HG03457 (cell line): ENCODE measurements at regions not wholly inside any gene's neighbourhood (a gene's known extent, or its start where the extent isn't known, plus 50 kb on each side); places are given as distances from the start of the nearest gene placed in this dataset.

Experiments
- ATAC-seq: cut with Tn5 transposase; IDR thresholded peaks from one replicate; pipeline ENCODE4 v1.9.1; 2021; ENCODE audit warnings: moderate number of reproducible peaks; ENCODE audit not compliant: unreplicated experiment

DNA sequence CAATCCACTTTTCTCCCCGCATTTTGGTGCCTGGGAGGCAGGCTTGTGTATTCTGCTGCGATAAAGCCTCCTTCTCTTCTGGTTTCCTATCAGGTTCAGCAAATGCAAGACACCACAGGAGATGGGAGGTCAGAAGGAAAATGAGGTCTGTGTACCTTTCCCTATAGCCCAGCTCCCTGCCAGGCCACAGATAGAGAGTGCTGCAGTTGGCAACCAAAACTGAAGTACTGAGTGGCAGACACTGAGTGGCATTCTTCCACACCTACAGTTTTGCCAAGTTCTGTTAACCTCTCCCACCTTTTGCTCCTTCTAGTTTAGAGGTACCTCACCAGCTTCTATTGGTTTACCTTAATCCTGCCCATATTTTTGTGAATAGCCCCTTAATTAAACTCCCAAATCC is 948.4 kb downstream of the SORCS1 start:
- no peak for ATAC-seq

DNA sequence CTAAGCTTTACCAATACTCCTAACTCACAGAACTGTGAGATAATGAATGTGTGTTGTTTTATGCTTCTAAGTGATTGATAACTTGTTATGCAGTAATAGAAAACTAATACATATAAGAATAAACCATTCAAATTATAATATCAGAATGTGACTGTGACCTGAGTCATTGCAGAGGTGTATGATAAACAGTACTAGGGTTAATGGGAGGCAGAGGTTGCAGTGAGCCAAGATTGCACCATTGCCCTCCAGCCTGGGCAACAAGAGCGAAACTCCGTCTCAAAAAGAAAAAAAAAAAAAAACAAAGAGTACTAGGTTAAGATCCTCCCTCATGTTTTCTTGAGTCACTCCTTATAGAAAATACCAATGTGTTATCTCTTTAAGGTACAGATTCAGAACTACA is 950.3 kb downstream of the SORCS1 start:
- ATAC-seq = no peak

- no peak for ATAC-seq
Measured at GRCh38 chr10:106213493-106213892, 951.0 kb downstream of the SORCS1 start.

DNA sequence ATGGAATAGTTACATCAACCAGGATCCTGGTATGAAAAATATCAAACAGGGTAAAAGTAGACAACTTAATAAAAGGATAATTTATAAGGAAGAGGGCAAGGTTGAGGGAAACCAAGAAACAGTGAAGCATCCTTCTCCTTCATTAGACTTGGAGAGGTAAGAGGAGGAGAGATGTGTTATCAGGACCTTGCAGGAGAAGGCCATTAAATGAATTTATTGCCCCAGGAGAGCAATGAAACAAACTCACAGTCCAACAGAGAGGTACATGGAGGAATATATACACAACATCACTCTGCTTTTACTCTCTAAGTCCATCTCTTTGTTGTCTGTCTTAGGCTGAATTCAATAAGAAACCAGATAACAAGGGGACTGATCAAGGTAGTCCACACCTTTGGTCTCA is 966.2 kb downstream of the SORCS1 start:
- no peak for ATAC-seq

DNA sequence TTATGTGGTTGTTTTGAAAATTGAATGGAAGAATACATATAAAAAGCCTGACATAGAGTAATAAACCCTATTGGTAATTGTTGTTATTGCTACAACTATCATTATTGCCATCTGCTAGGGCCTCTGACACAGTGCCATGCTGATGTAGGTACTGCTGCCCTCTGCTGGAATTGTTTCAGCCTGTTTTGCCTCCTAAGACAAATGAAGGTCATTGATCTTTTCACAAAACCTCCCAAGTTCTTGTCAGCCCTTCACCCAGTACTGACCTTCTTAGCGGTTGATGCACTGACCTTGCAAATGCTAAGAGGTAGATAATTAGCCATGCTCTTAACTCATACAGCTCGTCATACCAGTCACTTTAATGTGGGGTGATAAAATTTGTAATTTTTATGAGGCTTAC is 975.2 kb downstream of the SORCS1 start:
- peak; percentile 61 for ATAC-seq

- no peak for ATAC-seq
Measured at GRCh38 chr10:106185951-106186350, 978.6 kb downstream of the SORCS1 start.

DNA sequence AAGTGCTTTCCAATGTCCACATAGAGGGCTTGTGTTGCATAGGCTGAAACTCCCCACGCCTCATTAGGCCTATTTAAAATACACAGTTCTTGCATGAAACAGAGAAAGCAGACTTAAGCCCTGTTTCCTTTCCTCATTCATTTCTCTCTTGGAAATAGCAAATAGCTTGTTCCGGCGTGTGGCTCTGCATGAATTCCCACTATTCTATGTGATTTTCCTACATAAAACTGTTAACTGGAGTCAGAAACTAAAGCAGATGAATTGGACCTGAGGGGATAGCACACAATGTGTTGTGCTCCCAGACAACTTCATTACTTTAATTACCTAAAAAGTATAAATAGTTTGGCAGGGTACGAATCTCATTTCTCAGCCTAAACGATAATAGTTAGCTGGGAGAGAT is 981.5 kb downstream of the SORCS1 start:
- ATAC-seq = no peak

- no peak for ATAC-seq
Measured at GRCh38 chr10:106182542-106182941, 982.0 kb downstream of the SORCS1 start.

GRCh38 chr10:106181501-106181900 is 983.0 kb downstream of the SORCS1 start:
- ATAC-seq = no peak

GRCh38 chr10:106179430-106179829 is 985.1 kb downstream of the SORCS1 start:
- no peak for ATAC-seq

DNA sequence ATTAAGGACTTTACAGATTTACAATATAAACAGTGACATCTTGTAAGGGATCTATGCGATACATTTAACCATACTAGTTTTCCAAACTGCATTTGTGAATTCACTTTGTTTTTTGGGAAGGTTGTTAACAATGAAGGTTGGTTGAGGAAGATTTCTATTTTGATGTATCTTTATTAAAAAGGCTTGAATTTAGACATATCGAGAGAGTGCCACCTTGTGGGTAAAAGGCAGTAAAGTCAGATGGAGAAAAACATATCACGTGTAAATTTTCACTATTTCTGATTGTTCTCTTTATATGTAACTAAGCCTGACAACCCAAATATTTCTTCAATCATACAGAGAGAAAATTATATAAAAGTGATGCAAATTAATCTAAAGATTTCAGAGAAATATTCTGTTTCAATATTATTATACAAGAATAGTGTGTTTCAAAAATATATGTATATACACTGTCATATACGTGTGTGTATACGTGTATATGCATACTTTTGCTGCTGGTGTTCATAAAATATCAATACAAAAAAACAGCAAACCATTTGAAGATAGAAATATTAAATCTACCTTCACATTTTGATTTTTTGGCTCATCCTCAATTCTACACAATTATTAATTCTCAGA is 988.6 kb downstream of the SORCS1 start:
- ATAC-seq = no peak

- no peak for ATAC-seq
Measured at GRCh38 chr10:106173838-106174237, 990.7 kb downstream of the SORCS1 start.

GRCh38 chr10:106169241-106169640 is 995.3 kb downstream of the SORCS1 start:
- no peak for ATAC-seq

- no peak for ATAC-seq
Measured at GRCh38 chr10:106167946-106168345, 996.6 kb downstream of the SORCS1 start.

DNA sequence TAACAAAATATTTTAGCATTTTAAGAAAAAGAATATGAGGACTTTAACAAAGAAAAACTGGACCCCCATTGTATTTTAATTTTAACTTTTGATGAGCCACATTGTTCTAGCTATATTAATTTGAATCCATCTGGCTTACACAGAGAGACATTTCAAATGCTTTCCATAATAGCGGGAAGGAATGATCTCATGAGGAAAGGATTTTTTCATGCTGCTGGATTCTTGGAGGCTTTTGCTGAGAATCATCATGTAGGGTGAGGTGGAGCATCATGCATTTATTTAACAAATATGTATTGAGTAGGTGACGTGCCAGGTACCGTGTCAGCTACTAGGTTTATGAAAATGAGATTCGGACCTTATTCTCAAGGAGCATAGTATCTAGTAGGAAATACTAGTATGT is 1006.3 kb downstream of the SORCS1 start:
- no peak for ATAC-seq

- no peak for ATAC-seq
Measured at GRCh38 chr10:106147021-106147420, 1017.5 kb downstream of the SORCS1 start.

GRCh38 chr10:106139915-106140314 is 1024.6 kb downstream of the SORCS1 start:
- ATAC-seq = no peak

GRCh38 chr10:106136175-106136574 is 1028.3 kb downstream of the SORCS1 start:
- ATAC-seq = no peak

- no peak for ATAC-seq
Measured at GRCh38 chr10:106134326-106135000, 1030.0 kb downstream of the SORCS1 start.

DNA sequence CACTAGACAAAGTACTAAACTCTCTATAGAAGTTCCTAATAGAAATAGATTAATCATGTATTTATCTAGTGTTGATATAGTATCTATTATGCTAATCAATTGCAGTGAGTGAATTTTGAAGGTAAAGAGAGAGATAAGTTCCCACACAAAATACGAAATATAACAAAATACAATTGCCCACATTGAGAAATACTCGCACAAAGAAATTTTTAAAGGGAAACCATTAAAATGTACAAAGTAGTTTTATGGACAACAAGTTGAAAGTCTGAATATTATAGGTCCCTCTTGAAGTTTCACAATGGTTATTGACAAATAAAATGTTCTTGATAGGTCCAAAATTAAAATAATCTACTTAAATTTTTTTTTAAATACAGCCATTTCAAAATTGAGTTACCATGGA is 1031.1 kb downstream of the SORCS1 start:
- ATAC-seq = no peak

GRCh38 chr10:106132956-106133355 is 1031.5 kb downstream of the SORCS1 start:
- no peak for ATAC-seq

GRCh38 chr10:106114656-106115186 is 1049.8 kb downstream of the SORCS1 start:
- no peak for ATAC-seq

- ATAC-seq = no peak
Measured at GRCh38 chr10:106111246-106111645, 1053.3 kb downstream of the SORCS1 start.
